HepG2 (cell line): ENCODE measurements at regions not wholly inside any gene's neighbourhood (a gene's known extent, or its start where the extent isn't known, plus 50 kb on each side); places are given as distances from the start of the nearest gene placed in this dataset.

Experiments
- ATAC-seq: fragments of 200-7000 bp; cut with Tn5 transposase; 3 replicates; pipeline ENCODE4 v1.9.1; 2020; ENCODE audit warnings: mild to moderate bottlenecking, moderate library complexity
- BruUV-seq: library from RNA; stranded (reverse); fragments of 400-500 nt; replicated peaks from 2 replicates; lab custom pipeline; 2021; lab: Mats Ljungman, UMichigan
- CTCF ChIA-PET: fragments of 300-600 bp; formaldehyde crosslinking; extraction: SDS; loops from one replicate; lab custom pipeline; 2021; ENCODE audit warnings: low total read pairs, inconsistent platforms, low intra/inter-chr PET ratio; lab: Yijun Ruan, JAX
- POLR2A ChIA-PET: fragments of 350-600 bp; sonication (Branson Sonifier 250); formaldehyde crosslinking; loops from one replicate; lab custom pipeline; 2020; ENCODE audit warnings: antibody characterized with exemption, inconsistent platforms; lab: Yijun Ruan, JAX
- DNase-seq: peaks from one replicate; pipeline ENCODE4 v3.0.0-alpha.2; 2015; ENCODE audit warnings: low spot score
- FAIRE-seq: peaks from 3 replicates; lab custom pipeline; 2011; peaks lifted over from hg19 to GRCh38; lab: Jason Lieb, UNC
- H2AFZ ChIP-seq: one replicate; pipeline ENCODE4 v1.6.1; 2011; ENCODE audit warnings: low read length, inconsistent platforms
- H3K27ac ChIP-seq: fragments of 300-600 bp; 3 replicates; pipeline ENCODE4 v1.8.0; 2011; ENCODE audit warnings: mixed run types, mild to moderate bottlenecking, mixed read lengths, low read length, inconsistent platforms; ENCODE audit not compliant: insufficient read depth; ENCODE audit errors: extremely low read length
- H3K27me3 ChIP-seq, 2 experiments: fragments of 200-600 bp in 1 of 2; 2 replicates in 1 of 2; 3 replicates in 1 of 2; pipeline versions ENCODE4 v1.6.0 to v1.8.0; 2011; ENCODE audit warnings: low read length in 2 of 2, mild to moderate bottlenecking in 2 of 2, moderate library complexity in 2 of 2, inconsistent platforms in 1 of 2; ENCODE audit not compliant: insufficient read depth in 2 of 2, control insufficient read depth in 1 of 2
- H3K36me3 ChIP-seq, 2 experiments: fragments of 200-600 bp in 1 of 2; replicated peaks in 1 of 2; 2 replicates in 1 of 2; 3 replicates in 1 of 2; pipeline versions ENCODE4 v1.5.1 to v1.8.0; 2011; ENCODE audit warnings: low read length in 2 of 2, inconsistent platforms in 1 of 2; ENCODE audit not compliant: insufficient read depth in 2 of 2, control insufficient read depth in 1 of 2
- H3K4me1 ChIP-seq: 2 replicates; pipeline ENCODE4 v1.5.1; 2012; ENCODE audit warnings: low read length, inconsistent platforms; ENCODE audit not compliant: insufficient read depth
- H3K4me2 ChIP-seq: 2 replicates; pipeline ENCODE4 v1.6.0; 2011; ENCODE audit warnings: low read depth, low read length, inconsistent platforms
- H3K4me3 ChIP-seq, 3 experiments: fragments of 200-600 bp in 1 of 3; sonication (generic), shearing (Covaris generic) in 1 of 3; replicated peaks in 1 of 3; 2 replicates each; pipeline ENCODE4 v1.5.1; 2011 to 2016; ENCODE audit warnings: low read length in 3 of 3, inconsistent platforms in 2 of 3, low read depth in 2 of 3, mild to moderate bottlenecking in 2 of 3, control low read depth in 1 of 3, mixed read lengths in 1 of 3; ENCODE audit not compliant: insufficient read depth in 1 of 3
- H3K79me2 ChIP-seq: one replicate; pipeline ENCODE4 v1.6.1; 2011; ENCODE audit warnings: low read length, inconsistent platforms; ENCODE audit not compliant: insufficient read depth
- H3K9ac ChIP-seq: 2 replicates; pipeline ENCODE4 v1.6.0; 2011; ENCODE audit warnings: mild to moderate bottlenecking, low read depth, low read length, inconsistent platforms; ENCODE audit not compliant: insufficient read depth
- H3K9me3 ChIP-seq: 2 replicates; pipeline ENCODE4 v1.5.1; 2012; ENCODE audit warnings: mild to moderate bottlenecking, low read length
- H4K20me1 ChIP-seq: 2 replicates; pipeline ENCODE4 v1.6.0; 2011; ENCODE audit warnings: inconsistent platforms, mild to moderate bottlenecking, low read length, moderate library complexity; ENCODE audit not compliant: insufficient read depth
- AGO2 ChIP-seq: fragments of 200-400 bp; formaldehyde crosslinking; optimal IDR thresholded peaks from 2 replicates; pipeline ENCODE3; 2017; ENCODE audit warnings: mild to moderate bottlenecking, low read depth, low read length, moderate library complexity
- CREB1 ChIP-seq, 2 experiments: fragments of 450-650 bp in 1 of 2; IDR thresholded peaks; 2 replicates each; pipeline ENCODE4 v1.6.1; 2016 to 2017; ENCODE audit warnings: control low read depth in 1 of 2, mild to moderate bottlenecking in 1 of 2, missing compliant biosample characterization in 1 of 2, missing genetic modification characterization in 1 of 2
- CREBL2 ChIP-seq: sonication (generic); formaldehyde crosslinking; IDR thresholded peaks from 2 replicates; pipeline ENCODE4 v1.8.1; 2023; ENCODE audit warnings: missing genetic modification reagents, mild to moderate bottlenecking, borderline replicate concordance
- GATAD2A ChIP-seq: IDR thresholded peaks from 2 replicates; pipeline ENCODE4 v1.6.1; 2016
- HNF4A ChIP-seq: sonication (generic); formaldehyde crosslinking; IDR thresholded peaks from 2 replicates; pipeline ENCODE4 v1.4.0; 2020; ENCODE audit warnings: missing genetic modification reagents
- HOMEZ ChIP-seq: IDR thresholded peaks from 2 replicates; pipeline ENCODE4 v1.6.1; 2016; ENCODE audit warnings: low read depth
- MEF2D ChIP-seq: sonication (generic); formaldehyde crosslinking; IDR thresholded peaks from 2 replicates; pipeline ENCODE4 v1.5.1; 2020; ENCODE audit warnings: mild to moderate bottlenecking, missing genetic modification reagents
- RAD21 ChIP-seq: fragments of 450-650 bp; formaldehyde crosslinking; IDR thresholded peaks from 2 replicates; pipeline ENCODE4 v1.5.0; 2020; ENCODE audit warnings: mild to moderate bottlenecking
- SAFB2 ChIP-seq: sonication (generic); formaldehyde crosslinking; IDR thresholded peaks from 2 replicates; pipeline ENCODE4 v1.5.1; 2020; ENCODE audit warnings: missing genetic modification reagents, low read depth, mild to moderate bottlenecking, borderline replicate concordance
- TBL1XR1 ChIP-seq: fragments of 150-350 bp; IDR thresholded peaks from 2 replicates; pipeline ENCODE4 v1.6.1; 2014; ENCODE audit warnings: borderline replicate concordance, low read length; ENCODE audit not compliant: partially characterized antibody
- ZMYM3 ChIP-seq: sonication (generic); formaldehyde crosslinking; IDR thresholded peaks from 2 replicates; pipeline ENCODE4 v1.5.1; 2020; ENCODE audit warnings: mild to moderate bottlenecking, missing genetic modification reagents
- ZNF224 ChIP-seq: sonication (generic); formaldehyde crosslinking; IDR thresholded peaks from 2 replicates; pipeline ENCODE4 v1.5.0; 2020; ENCODE audit warnings: mild to moderate bottlenecking, missing genetic modification reagents
- ZNF543 ChIP-seq: sonication (generic); formaldehyde crosslinking; IDR thresholded peaks from 2 replicates; pipeline ENCODE4 v1.4.0; 2020; ENCODE audit warnings: mild to moderate bottlenecking, missing genetic modification reagents
- ZNF850 ChIP-seq: sonication (generic); formaldehyde crosslinking; conservative IDR thresholded peaks from 2 replicates; pipeline ENCODE4 v1.9.0; 2021; ENCODE audit warnings: mild to moderate bottlenecking, missing genetic modification reagents
- WGBS: methylation state at CpG from one replicate; pipeline ENCODE4 v1.1.6; 2017; ENCODE audit warnings: low lambda C conversion rate; 5-methylcytosine and 5-hydroxymethylcytosine counted together
- in situ Hi-C: cut with HindIII; loops from 2 replicates; pipeline ENCODE4 v1.10.0; 2017; ENCODE audit warnings: low pct_unique_long_range_greater_than_20kb; ENCODE audit not compliant: extremely low pct_ligation_motif_present
- intact Hi-C: fragments of 100-400 bp; cut with micrococcal nuclease; formaldehyde crosslinking; loops from one replicate; pipeline ENCODE4 v1.10.0; 2022; ENCODE audit not compliant: unreplicated experiment
- TF ChIP-seq, protein P1 (sequence below): IDR thresholded peaks from 2 replicates; pipeline ENCODE4 v1.6.1; 2016

- TF ChIP-seq HOMEZ (CRISPR knock-in tag) (peak; percentile 54; the same call in 1 of the 2 replicates), TBL1XR1 (no peak)
These were observed 127.6 kb upstream of the FOXQ1 start (continued) for GRCh38 chr6:1184318-1184717.

DNA sequence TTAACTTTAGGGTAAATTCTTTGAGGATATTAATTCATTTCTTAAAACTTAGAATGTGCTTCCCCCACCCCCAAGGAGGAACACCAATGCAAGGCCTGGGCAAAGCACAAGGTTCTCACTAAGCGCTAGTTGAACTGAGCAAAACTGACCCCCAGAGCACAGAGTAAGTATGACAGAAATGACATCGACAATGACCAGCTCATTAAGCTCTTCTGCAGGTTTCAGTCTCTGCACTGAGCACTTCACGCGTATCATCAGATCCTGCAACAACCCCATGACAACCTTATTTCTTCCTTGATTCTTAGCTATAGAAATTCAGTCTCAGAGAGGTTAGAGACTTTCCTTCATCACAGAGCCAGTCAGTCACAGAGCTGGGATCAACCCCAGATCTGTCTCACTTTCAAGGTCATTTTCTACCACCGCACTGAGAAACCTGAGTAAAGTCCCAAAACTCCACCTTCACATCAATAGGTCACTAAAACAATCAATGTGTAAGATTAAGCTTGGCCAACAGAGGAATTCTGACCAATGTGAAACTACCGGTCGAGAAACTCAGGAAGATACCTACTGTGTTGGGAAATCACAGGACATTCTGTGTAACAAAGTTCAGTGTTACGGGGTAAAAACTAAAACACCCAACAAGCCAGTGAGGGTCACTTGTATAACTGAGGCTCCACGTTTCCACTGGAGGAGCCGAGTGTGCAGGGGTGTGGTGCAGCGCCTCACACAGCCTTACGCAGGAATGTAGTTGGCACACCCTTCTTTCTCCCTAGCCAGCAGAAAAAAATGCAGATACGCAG is 129.0 kb upstream of the FOXQ1 start:
- Histone ChIP-seq H3K4me3 (no peak overlapping the region), H3K27ac (peak overlapping the region; percentile 52)
- CTCF ChIA-PET, result no interaction called here
- TF ChIP-seq ZNF224 (0 out of 2 replicates have a peak, but pooled peaks have one; percentile 64), GATAD2A (CRISPR knock-in tag) (peak; percentile 91), CREB1 (IDR thresholded peaks at IDR 0.05) (no peak), CREB1 (CRISPR knock-in tag; IDR thresholded peaks at IDR 0.05) (peak; percentile 77), AGO2 (no peak), ZMYM3 (CRISPR knock-in tag) (peak; percentile 59), HNF4A (peak; percentile 89), MEF2D (0 out of 2 replicates have a peak, but pooled peaks have one; percentile 61), CREBL2 (CRISPR knock-in tag) (no peak), ZNF850 (CRISPR knock-in tag) (no peak), ZNF543 (CRISPR knock-in tag) (0 out of 2 replicates have a peak, but pooled peaks have one; percentile 31), SAFB2 (CRISPR knock-in tag) (no peak), RAD21 (CRISPR knock-in tag) (0 out of 2 replicates have a peak, but pooled peaks have one; percentile 32)
- TF ChIP-seq, protein P1, sequence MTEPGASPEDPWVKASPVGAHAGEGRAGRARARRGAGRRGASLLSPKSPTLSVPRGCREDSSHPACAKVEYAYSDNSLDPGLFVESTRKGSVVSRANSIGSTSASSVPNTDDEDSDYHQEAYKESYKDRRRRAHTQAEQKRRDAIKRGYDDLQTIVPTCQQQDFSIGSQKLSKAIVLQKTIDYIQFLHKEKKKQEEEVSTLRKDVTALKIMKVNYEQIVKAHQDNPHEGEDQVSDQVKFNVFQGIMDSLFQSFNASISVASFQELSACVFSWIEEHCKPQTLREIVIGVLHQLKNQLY (CRISPR knock-in tag), result no peak

More for the DNA sequence above, 129.0 kb upstream of the FOXQ1 start:
- H3K27me3 ChIP-seq, result no peaks in the 10 kb centered on the region
- 48% methylated on average over 13 of the region's 13 CpGs for WGBS
- FAIRE-seq (peak; percentile 72), ATAC-seq (peak; percentile 68), DNase-seq (peak; percentile 74)
- no peaks in the 10 kb centered on the region for H4K20me1 ChIP-seq
- no peaks in the 10 kb centered on the region for H3K79me2 ChIP-seq
- peak overlapping the region; percentile 37 for H3K4me2 ChIP-seq
- intact Hi-C loops, result loop anchor here (5.0 kb wide), 1 partner anchor 129 kb away; the partner anchor contains the start of gene FOXQ1
- H3K4me1 ChIP-seq, result peaks cover 77% of the 10 kb centered on the region
- H3K9me3 ChIP-seq, result no peaks in the 10 kb centered on the region
- H3K9ac ChIP-seq, result no peak overlapping the region
- H2AFZ ChIP-seq, result no peak overlapping the region
- POLR2A ChIA-PET, result interaction anchor here (0.8 to 2.4 kb wide), 13 partner anchors 17 to 154 kb away, joined by 3 to 29 read pairs (median 5); partner anchors contain the start of gene FOXQ1
- BruUV-seq, result no TSS peak
- H3K36me3 ChIP-seq, result peaks cover 0 to under 1% of the 10 kb centered on the region in 2 experiments; a peak in 1 of 5 replicates
- in situ Hi-C loops, result no loop called here
